HEK293 (cell line): ENCODE measurements at regions not wholly inside any gene's neighbourhood (a gene's known extent, or its start where the extent isn't known, plus 50 kb on each side); places are given as distances from the start of the nearest gene placed in this dataset.

Experiments used
- CTCF ChIA-PET: fragments of 350-600 bp; formaldehyde crosslinking; extraction: SDS; loops from one replicate; lab custom pipeline; 2021; ENCODE audit warnings: antibody characterized with exemption; lab: Yijun Ruan, JAX
- POLR2A ChIA-PET: fragments of 300-600 bp; formaldehyde crosslinking; extraction: SDS; loops from one replicate; lab custom pipeline; 2020; ENCODE audit warnings: antibody characterized with exemption, inconsistent platforms; lab: Yijun Ruan, JAX
- H3K27ac ChIP-seq: fragments of 200-500 bp; sonication (Bioruptor generic); 2 replicates; pipeline ENCODE4 v1.5.1; 2014; ENCODE audit warnings: low read depth, low read length, control low read depth, inconsistent platforms; ENCODE audit errors: extremely low read depth
- H3K36me3 ChIP-seq, 2 experiments: fragments of 200-500 bp in 1 of 2; sonication (Bioruptor generic) in 1 of 2; 1 replicate in 1 of 2; 2 replicates in 1 of 2; pipeline ENCODE4 v1.5.1; 2014 to 2017; ENCODE audit warnings: inconsistent platforms in 2 of 2, low read length in 2 of 2; ENCODE audit not compliant: control insufficient read depth in 2 of 2, insufficient read depth in 1 of 2
- H3K4me1 ChIP-seq: fragments of 200-500 bp; sonication (Bioruptor generic); 2 replicates; pipeline ENCODE4 v1.5.1; 2014; ENCODE audit warnings: mild to moderate bottlenecking, low read length, inconsistent platforms; ENCODE audit not compliant: control insufficient read depth, insufficient read depth
- H3K4me3 ChIP-seq: 2 replicates; pipeline ENCODE4 v1.5.1; 2011; ENCODE audit warnings: low read depth, mild to moderate bottlenecking, control low read depth, low read length, moderate library complexity
- H3K9me3 ChIP-seq: fragments of 200-500 bp; sonication (Bioruptor generic); 2 replicates; pipeline ENCODE4 v1.5.1; 2014; ENCODE audit warnings: low read depth, low read length, inconsistent platforms; ENCODE audit not compliant: control insufficient read depth, insufficient read depth
- HOXC10 ChIP-seq: sonication (generic); formaldehyde crosslinking; IDR thresholded peaks from 2 replicates; pipeline ENCODE4 v1.8.1; 2023; ENCODE audit warnings: mild to moderate bottlenecking, missing genetic modification reagents
- ZNF121 ChIP-seq: fragments of 450-650 bp; formaldehyde crosslinking; IDR thresholded peaks from 2 replicates; pipeline ENCODE4 v1.5.1; 2016; ENCODE audit warnings: missing biosample characterization, missing genetic modification characterization
- ZNF174 ChIP-seq: fragments of 450-650 bp; formaldehyde crosslinking; IDR thresholded peaks from 2 replicates; pipeline ENCODE4 v1.5.0; 2017; ENCODE audit warnings: missing biosample characterization, mild to moderate bottlenecking, missing genetic modification characterization
- ZNF23 ChIP-seq: fragments of 450-650 bp; formaldehyde crosslinking; IDR thresholded peaks from 2 replicates; pipeline ENCODE4 v1.5.1; 2016; ENCODE audit warnings: missing biosample characterization, missing genetic modification characterization, borderline replicate concordance
- ZNF24 ChIP-seq: fragments of 450-650 bp; formaldehyde crosslinking; IDR thresholded peaks from 2 replicates; pipeline ENCODE4 v1.5.1; 2016; ENCODE audit warnings: missing biosample characterization, missing genetic modification characterization
- ZNF266 ChIP-seq: fragments of 450-650 bp; formaldehyde crosslinking; IDR thresholded peaks from 2 replicates; pipeline ENCODE4 v1.5.1; 2016; ENCODE audit warnings: missing biosample characterization, missing genetic modification characterization, low read depth
- ZNF510 ChIP-seq: fragments of 450-650 bp; formaldehyde crosslinking; IDR thresholded peaks from 2 replicates; pipeline ENCODE4 v1.5.1; 2018; ENCODE audit warnings: mild to moderate bottlenecking, missing genetic modification characterization, missing biosample characterization; ENCODE audit not compliant: insufficient replicate concordance
- ZNF549 ChIP-seq: fragments of 450-650 bp; IDR thresholded peaks from 2 replicates; pipeline ENCODE4 v1.5.1; 2018; ENCODE audit warnings: missing biosample characterization, missing genetic modification characterization, mild to moderate bottlenecking, inconsistent platforms, moderate library complexity
- ZNF561 ChIP-seq: fragments of 450-650 bp; IDR thresholded peaks from 2 replicates; pipeline ENCODE4 v1.5.1; 2018; ENCODE audit warnings: missing biosample characterization, missing genetic modification characterization, borderline replicate concordance
- ZNF654 ChIP-seq: fragments of 450-650 bp; formaldehyde crosslinking; IDR thresholded peaks from 2 replicates; pipeline ENCODE4 v1.5.1; 2016; ENCODE audit warnings: low read depth, missing biosample characterization, missing genetic modification characterization
- ZSCAN23 ChIP-seq: fragments of 450-650 bp; formaldehyde crosslinking; IDR thresholded peaks from 2 replicates; pipeline ENCODE4 v1.5.1; 2016; ENCODE audit warnings: missing biosample characterization, missing genetic modification characterization
- ZSCAN30 ChIP-seq: fragments of 450-650 bp; IDR thresholded peaks from 2 replicates; pipeline ENCODE4 v1.5.1; 2018; ENCODE audit warnings: missing biosample characterization, mild to moderate bottlenecking, missing genetic modification characterization, moderate library complexity
- TF ChIP-seq, protein P1 (sequence below): fragments of 450-650 bp; formaldehyde crosslinking; IDR thresholded peaks from 2 replicates; pipeline ENCODE4 v1.5.1; 2016; ENCODE audit warnings: missing biosample characterization, missing genetic modification characterization
- TF ChIP-seq, protein P2 (sequence below): fragments of 450-650 bp; formaldehyde crosslinking; IDR thresholded peaks from 2 replicates; pipeline ENCODE4 v1.5.1; 2016; ENCODE audit warnings: missing biosample characterization, missing genetic modification characterization, borderline replicate concordance
- TF ChIP-seq, protein P3 (sequence below): fragments of 450-650 bp; formaldehyde crosslinking; optimal IDR thresholded peaks from 2 replicates; pipeline ENCODE3; 2016; ENCODE audit warnings: missing biosample characterization, mild to moderate bottlenecking, missing genetic modification characterization
- TF ChIP-seq, protein P4 (sequence below): fragments of 450-650 bp; formaldehyde crosslinking; IDR thresholded peaks from 2 replicates; pipeline ENCODE4 v1.5.1; 2017; ENCODE audit warnings: missing biosample characterization, missing genetic modification characterization

DNA sequence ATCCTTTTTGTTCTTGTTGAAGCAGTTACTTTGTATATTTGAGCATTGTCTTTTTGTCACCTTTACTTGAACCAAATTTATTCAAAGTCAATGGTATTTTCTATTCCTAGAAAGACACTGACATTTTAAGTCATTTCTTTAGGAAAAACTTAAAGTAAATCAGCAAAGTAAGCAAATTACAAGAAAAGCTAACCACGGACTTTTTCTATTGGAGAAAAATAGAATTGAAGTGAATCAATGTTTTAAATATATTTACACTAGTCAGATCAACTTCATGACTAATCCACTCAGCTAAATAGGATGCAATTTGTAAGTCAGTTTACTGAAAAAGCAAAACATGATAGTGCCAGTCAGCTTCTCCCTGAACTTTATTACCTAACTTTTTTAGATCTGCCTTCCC lies 733.8 kb upstream of the ALCAM start (continued):
- TF ChIP-seq ZSCAN23, result no peak
- TF ChIP-seq HOXC10 (CRISPR knock-in tag), result no peak
- TF ChIP-seq ZNF549, result no peak

DNA sequence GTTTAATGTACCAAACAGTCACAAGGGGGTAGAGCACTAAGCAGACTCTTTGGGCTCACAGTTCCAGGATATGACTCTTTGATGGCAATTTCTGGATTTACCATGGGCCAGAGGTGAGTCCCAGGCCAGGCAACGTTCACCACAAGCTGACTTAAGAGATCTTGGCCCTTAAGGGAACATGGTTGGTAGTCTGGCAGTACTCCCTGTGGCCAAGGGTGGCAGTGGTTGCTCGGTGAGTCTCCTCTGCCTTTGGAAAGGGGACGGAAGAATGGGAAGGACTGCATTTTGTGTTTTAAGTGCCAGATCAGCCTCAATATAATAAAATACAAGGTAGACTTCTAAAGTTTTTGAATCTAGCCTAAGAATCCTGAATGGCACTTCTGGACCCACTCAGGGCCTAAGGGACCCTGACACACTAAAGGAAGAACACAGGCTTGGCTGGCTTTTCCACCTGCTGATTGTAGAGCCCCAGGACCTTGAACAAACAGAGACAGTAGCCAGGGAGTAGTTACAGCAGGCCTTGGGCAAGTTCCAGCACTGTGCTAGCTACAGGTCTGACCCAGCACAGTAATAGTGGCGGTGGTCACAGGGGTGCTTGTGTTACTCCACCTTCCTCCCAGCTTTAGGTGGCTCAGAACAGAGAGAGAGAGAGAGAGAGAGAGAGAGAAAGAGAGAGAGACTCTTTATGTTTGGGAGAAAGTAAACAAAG lies 730.7 kb upstream of the ALCAM start:
- no peaks in the 10 kb centered on the region for H3K4me1 ChIP-seq
- ChIA-PET POLR2A (no interaction called here), CTCF (interaction anchor here (0.7 to 0.8 kb wide), 2 partner anchors 120 to 358 kb away, joined by 3 read pairs; no protein-coding TSS in a partner anchor)
- no peaks in the 10 kb centered on the region for H3K36me3 ChIP-seq
- no peaks in the 10 kb centered on the region for H3K9me3 ChIP-seq
- no peak for TF ChIP-seq ZNF23 (tag by site-specific recombination)
- no peak overlapping the region for H3K27ac ChIP-seq
- no peak overlapping the region for H3K4me3 ChIP-seq

DNA sequence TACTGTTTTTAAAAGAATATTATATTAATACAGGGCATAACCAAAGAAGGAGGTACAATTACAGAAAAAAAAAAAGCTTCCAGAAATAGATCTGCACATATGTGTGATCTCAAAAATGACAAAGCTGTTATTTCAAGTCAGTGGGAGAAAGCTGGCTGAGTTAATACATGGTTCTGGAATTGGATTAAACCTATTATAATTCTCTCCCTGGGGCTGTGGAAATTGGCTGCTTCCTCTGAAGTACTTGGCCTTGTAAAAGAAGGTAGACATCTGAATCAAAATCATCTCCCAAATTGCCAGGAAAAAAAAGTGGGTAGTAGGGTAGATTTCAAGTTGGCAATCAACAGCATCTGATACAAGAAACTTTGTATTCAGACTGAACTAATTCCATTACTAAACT lies 723.9 kb upstream of the ALCAM start:
- no peak overlapping the region for H3K27ac ChIP-seq
- POLR2A ChIA-PET, result no interaction called here
- H3K9me3 ChIP-seq, result no peaks in the 10 kb centered on the region
- no peaks in the 10 kb centered on the region for H3K36me3 ChIP-seq
- H3K4me3 ChIP-seq, result no peak overlapping the region
- H3K4me1 ChIP-seq, result no peaks in the 10 kb centered on the region
- TF ChIP-seq ZNF121 (tag by site-specific recombination) (no peak), ZNF510 (tag by site-specific recombination) (no peak)
- CTCF ChIA-PET, result no interaction called here

DNA sequence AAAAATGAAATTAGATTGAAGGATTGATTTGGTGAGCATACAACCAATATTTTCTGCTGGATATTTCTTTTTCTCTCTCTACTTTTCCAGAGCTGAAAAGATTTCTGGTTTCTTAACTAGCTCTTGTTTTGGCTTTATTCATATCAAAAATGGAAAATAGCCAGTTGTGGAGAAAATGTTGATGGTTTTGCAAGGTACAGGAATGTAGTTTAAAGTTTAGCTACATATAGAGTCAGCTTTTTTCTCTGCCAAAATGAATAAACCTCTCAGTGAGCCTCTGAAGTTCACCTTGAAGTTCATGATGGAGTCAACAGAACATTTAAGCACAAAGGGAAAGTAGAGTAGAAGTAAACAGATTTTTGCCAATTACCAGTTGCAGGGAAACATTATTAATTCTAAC lies 720.5 kb upstream of the ALCAM start:
- TF ChIP-seq, protein P1, sequence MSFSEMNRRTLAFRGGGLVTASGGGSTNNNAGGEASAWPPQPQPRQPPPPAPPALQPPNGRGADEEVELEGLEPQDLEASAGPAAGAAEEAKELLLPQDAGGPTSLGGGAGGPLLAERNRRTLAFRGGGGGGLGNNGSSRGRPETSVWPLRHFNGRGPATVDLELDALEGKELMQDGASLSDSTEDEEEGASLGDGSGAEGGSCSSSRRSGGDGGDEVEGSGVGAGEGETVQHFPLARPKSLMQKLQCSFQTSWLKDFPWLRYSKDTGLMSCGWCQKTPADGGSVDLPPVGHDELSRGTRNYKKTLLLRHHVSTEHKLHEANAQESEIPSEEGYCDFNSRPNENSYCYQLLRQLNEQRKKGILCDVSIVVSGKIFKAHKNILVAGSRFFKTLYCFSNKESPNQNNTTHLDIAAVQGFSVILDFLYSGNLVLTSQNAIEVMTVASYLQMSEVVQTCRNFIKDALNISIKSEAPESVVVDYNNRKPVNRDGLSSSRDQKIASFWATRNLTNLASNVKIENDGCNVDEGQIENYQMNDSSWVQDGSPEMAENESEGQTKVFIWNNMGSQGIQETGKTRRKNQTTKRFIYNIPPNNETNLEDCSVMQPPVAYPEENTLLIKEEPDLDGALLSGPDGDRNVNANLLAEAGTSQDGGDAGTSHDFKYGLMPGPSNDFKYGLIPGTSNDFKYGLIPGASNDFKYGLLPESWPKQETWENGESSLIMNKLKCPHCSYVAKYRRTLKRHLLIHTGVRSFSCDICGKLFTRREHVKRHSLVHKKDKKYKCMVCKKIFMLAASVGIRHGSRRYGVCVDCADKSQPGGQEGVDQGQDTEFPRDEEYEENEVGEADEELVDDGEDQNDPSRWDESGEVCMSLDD (tag by site-specific recombination), result no peak
- TF ChIP-seq, all 188 proteins: peak for 0
- CTCF ChIA-PET, result no interaction called here

DNA sequence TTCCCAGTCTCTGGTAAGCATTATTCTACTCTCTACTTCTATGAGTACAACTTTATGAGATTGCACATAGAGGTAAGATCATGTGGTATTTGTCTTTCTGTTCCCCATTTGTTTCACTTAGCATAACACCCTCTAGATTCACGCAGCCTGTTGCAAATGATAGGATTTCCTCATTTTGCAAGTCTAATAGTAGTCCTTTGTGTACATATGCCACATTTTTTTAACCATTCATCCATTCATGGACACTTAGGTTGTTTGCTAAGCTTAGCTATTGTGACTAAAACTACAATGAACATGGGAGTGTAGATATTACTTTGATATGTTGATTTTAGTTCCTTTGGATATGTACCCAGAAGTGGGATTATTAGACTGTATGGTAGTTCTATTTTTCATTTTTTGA lies 717.9 kb upstream of the ALCAM start:
- H3K36me3 ChIP-seq, result no peaks in the 10 kb centered on the region
- H3K4me1 ChIP-seq, result no peaks in the 10 kb centered on the region
- H3K9me3 ChIP-seq, result no peaks in the 10 kb centered on the region
- H3K4me3 ChIP-seq, result no peak overlapping the region
- CTCF ChIA-PET, result no interaction called here
- POLR2A ChIA-PET, result no interaction called here
- H3K27ac ChIP-seq, result no peak overlapping the region
- TF ChIP-seq, protein P2, sequence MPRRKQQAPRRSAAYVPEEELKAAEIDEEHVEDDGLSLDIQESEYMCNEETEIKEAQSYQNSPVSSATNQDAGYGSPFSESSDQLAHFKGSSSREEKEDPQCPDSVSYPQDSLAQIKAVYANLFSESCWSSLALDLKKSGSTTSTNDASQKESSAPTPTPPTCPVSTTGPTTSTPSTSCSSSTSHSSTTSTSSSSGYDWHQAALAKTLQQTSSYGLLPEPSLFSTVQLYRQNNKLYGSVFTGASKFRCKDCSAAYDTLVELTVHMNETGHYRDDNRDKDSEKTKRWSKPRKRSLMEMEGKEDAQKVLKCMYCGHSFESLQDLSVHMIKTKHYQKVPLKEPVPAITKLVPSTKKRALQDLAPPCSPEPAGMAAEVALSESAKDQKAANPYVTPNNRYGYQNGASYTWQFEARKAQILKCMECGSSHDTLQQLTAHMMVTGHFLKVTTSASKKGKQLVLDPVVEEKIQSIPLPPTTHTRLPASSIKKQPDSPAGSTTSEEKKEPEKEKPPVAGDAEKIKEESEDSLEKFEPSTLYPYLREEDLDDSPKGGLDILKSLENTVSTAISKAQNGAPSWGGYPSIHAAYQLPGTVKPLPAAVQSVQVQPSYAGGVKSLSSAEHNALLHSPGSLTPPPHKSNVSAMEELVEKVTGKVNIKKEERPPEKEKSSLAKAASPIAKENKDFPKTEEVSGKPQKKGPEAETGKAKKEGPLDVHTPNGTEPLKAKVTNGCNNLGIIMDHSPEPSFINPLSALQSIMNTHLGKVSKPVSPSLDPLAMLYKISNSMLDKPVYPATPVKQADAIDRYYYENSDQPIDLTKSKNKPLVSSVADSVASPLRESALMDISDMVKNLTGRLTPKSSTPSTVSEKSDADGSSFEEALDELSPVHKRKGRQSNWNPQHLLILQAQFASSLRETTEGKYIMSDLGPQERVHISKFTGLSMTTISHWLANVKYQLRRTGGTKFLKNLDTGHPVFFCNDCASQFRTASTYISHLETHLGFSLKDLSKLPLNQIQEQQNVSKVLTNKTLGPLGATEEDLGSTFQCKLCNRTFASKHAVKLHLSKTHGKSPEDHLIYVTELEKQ (tag by site-specific recombination), result no peak
- TF ChIP-seq ZNF24 (tag by site-specific recombination) (no peak), ZNF561 (no peak), ZNF266 (tag by site-specific recombination) (no peak), ZSCAN30 (tag by site-specific recombination) (no peak), ZNF654 (tag by site-specific recombination) (no peak), ZNF174 (tag by site-specific recombination) (no peak)
- TF ChIP-seq, protein P3, sequence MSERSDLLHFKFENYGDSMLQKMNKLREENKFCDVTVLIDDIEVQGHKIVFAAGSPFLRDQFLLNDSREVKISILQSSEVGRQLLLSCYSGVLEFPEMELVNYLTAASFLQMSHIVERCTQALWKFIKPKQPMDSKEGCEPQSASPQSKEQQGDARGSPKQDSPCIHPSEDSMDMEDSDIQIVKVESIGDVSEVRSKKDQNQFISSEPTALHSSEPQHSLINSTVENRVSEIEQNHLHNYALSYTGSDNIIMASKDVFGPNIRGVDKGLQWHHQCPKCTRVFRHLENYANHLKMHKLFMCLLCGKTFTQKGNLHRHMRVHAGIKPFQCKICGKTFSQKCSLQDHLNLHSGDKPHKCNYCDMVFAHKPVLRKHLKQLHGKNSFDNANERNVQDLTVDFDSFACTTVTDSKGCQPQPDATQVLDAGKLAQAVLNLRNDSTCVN, result no peak
- TF ChIP-seq, protein P4, sequence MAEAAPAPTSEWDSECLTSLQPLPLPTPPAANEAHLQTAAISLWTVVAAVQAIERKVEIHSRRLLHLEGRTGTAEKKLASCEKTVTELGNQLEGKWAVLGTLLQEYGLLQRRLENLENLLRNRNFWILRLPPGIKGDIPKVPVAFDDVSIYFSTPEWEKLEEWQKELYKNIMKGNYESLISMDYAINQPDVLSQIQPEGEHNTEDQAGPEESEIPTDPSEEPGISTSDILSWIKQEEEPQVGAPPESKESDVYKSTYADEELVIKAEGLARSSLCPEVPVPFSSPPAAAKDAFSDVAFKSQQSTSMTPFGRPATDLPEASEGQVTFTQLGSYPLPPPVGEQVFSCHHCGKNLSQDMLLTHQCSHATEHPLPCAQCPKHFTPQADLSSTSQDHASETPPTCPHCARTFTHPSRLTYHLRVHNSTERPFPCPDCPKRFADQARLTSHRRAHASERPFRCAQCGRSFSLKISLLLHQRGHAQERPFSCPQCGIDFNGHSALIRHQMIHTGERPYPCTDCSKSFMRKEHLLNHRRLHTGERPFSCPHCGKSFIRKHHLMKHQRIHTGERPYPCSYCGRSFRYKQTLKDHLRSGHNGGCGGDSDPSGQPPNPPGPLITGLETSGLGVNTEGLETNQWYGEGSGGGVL (tag by site-specific recombination), result no peak

More for the DNA sequence above, 720.5 kb upstream of the ALCAM start:
- Histone ChIP-seq H3K36me3 (no peaks in the 10 kb centered on the region), H3K4me1 (no peaks in the 10 kb centered on the region), H3K27ac (no peak overlapping the region), H3K9me3 (no peaks in the 10 kb centered on the region), H3K4me3 (no peak overlapping the region)
- POLR2A ChIA-PET, result no interaction called here
